GM12878 (cell line): ENCODE measurements at regions not wholly inside any gene's neighbourhood (a gene's known extent, or its start where the extent isn't known, plus 50 kb on each side); places are given as distances from the start of the nearest gene placed in this dataset.

Source experiments
- ATAC-seq: fragments of 200-7000 bp; cut with Tn5 transposase; 3 replicates; pipeline ENCODE4 v1.9.1; 2020; ENCODE audit warnings: mild to moderate bottlenecking, moderate library complexity
- BruUV-seq: library from RNA; stranded (reverse); fragments of 400-500 nt; replicated peaks from 2 replicates; lab custom pipeline; 2021; lab: Mats Ljungman, UMichigan
- CTCF ChIA-PET: fragments of 300-600 bp; sonication (Branson Sonifier 250); formaldehyde crosslinking; extraction: SDS; loops from one replicate; lab custom pipeline; 2021; ENCODE audit warnings: inconsistent platforms; lab: Yijun Ruan, JAX
- POLR2A ChIA-PET: fragments of 350-600 bp; formaldehyde crosslinking; extraction: SDS; loops from one replicate; lab custom pipeline; 2021; ENCODE audit warnings: inconsistent platforms; lab: Charles Lee
- RAD21 ChIA-PET: fragments of 300-600 bp; sonication (Branson Sonifier 250); formaldehyde crosslinking; loops from one replicate; lab custom pipeline; 2023; ENCODE audit warnings: antibody characterized with exemption; ENCODE audit not compliant: unreplicated experiment; lab: Charles Lee
- SMC1A ChIA-PET: fragments of 300-600 bp; sonication (Branson Sonifier 250); formaldehyde crosslinking; loops from one replicate; lab custom pipeline; 2023; ENCODE audit not compliant: unreplicated experiment, uncharacterized antibody; lab: Charles Lee
- DNase-seq: peaks from one replicate; pipeline ENCODE4 v3.0.0-alpha.2; 2011; ENCODE audit warnings: low read depth, low spot score
- FAIRE-seq: peaks from 3 replicates; lab custom pipeline; 2011; peaks lifted over from hg19 to GRCh38; lab: Jason Lieb, UNC
- H2AFZ ChIP-seq: 2 replicates; pipeline ENCODE4 v1.6.0; 2011; ENCODE audit warnings: low read depth, low read length, control low read depth; ENCODE audit not compliant: control insufficient read depth
- H3K27ac ChIP-seq: 2 replicates; pipeline ENCODE4 v1.5.1; 2011; ENCODE audit warnings: control low read depth; ENCODE audit not compliant: control insufficient read depth, insufficient read depth
- H3K27me3 ChIP-seq, 2 experiments: replicated peaks in 1 of 2; 2 replicates each; pipeline versions ENCODE4 v1.6.0 to v1.6.1; 2011; ENCODE audit warnings: low read length in 1 of 2; ENCODE audit not compliant: control insufficient read depth in 2 of 2, insufficient read depth in 2 of 2
- H3K36me3 ChIP-seq, 2 experiments: 2 replicates each; pipeline ENCODE4 v1.5.1; 2011; ENCODE audit warnings: low read length in 1 of 2; ENCODE audit not compliant: control insufficient read depth in 2 of 2, insufficient read depth in 2 of 2
- H3K4me1 ChIP-seq: 2 replicates; pipeline ENCODE4 v1.6.1; 2011; ENCODE audit warnings: mild to moderate bottlenecking, low read length, moderate library complexity, mixed read lengths; ENCODE audit not compliant: control insufficient read depth, insufficient read depth
- H3K4me2 ChIP-seq: 2 replicates; pipeline ENCODE4 v1.6.0; 2011; ENCODE audit warnings: control low read depth; ENCODE audit not compliant: control insufficient read depth, insufficient read depth
- H3K4me3 ChIP-seq: fragments of 200-600 bp; sonication (generic); 2 replicates; pipeline ENCODE4 v1.5.1; 2016
- H3K79me2 ChIP-seq: 2 replicates; pipeline ENCODE4 v1.6.0; 2011; ENCODE audit warnings: low read length; ENCODE audit not compliant: control insufficient read depth, insufficient read depth
- H3K9ac ChIP-seq: 2 replicates; pipeline ENCODE4 v1.8.0; 2011; ENCODE audit warnings: low read length, control low read depth, mixed read lengths; ENCODE audit not compliant: control insufficient read depth, insufficient read depth
- H3K9me3 ChIP-seq: replicated peaks from 3 replicates; pipeline ENCODE4 v1.5.1; 2011; ENCODE audit warnings: mild to moderate bottlenecking, low read length; ENCODE audit not compliant: control insufficient read depth, insufficient read depth
- H4K20me1 ChIP-seq: 2 replicates; pipeline ENCODE4 v1.6.0; 2011; ENCODE audit not compliant: control insufficient read depth, insufficient read depth
- ATF3 ChIP-seq: IDR thresholded peaks from 2 replicates; pipeline ENCODE4 v1.6.1; 2011; ENCODE audit warnings: low read depth, mild to moderate bottlenecking, low read length, moderate library complexity, borderline replicate concordance; ENCODE audit errors: extremely low read depth
- CTCF ChIP-seq, 3 experiments: IDR thresholded peaks in 2 of 3; conservative IDR thresholded peaks in 1 of 3; 2 replicates each; pipeline ENCODE4 v1.5.1; 2011; ENCODE audit warnings: low read depth in 3 of 3, low read length in 3 of 3, mild to moderate bottlenecking in 3 of 3, control low read depth in 2 of 3, moderate library complexity in 2 of 3, inconsistent platforms in 1 of 3, mixed read lengths in 1 of 3; ENCODE audit not compliant: control insufficient read depth in 2 of 3, insufficient read depth in 1 of 3; ENCODE audit errors: extremely low read depth in 1 of 3
- CUX1 ChIP-seq: IDR thresholded peaks from 2 replicates; pipeline ENCODE4 v1.6.1; 2012; ENCODE audit warnings: improper control_type of control experiment, low read depth, low read length; ENCODE audit not compliant: insufficient replicate concordance
- FOS ChIP-seq: IDR thresholded peaks from 3 replicates; pipeline ENCODE4 v1.6.1; 2011; ENCODE audit warnings: borderline replicate concordance; ENCODE audit not compliant: insufficient read length; ENCODE audit errors: extremely low read depth
- FOXK2 ChIP-seq: fragments of 450-650 bp; IDR thresholded peaks from 2 replicates; pipeline ENCODE4 v1.6.1; 2017; ENCODE audit warnings: mild to moderate bottlenecking, moderate library complexity
- MLLT1 ChIP-seq: fragments of 450-650 bp; IDR thresholded peaks from 2 replicates; pipeline ENCODE4 v1.6.1; 2016; ENCODE audit warnings: mild to moderate bottlenecking
- MYB ChIP-seq: fragments of 150-350 bp; IDR thresholded peaks from 2 replicates; pipeline ENCODE4 v1.6.1; 2014; ENCODE audit warnings: mild to moderate bottlenecking, low read depth, low read length, borderline replicate concordance
- SIN3A ChIP-seq: IDR thresholded peaks from 2 replicates; pipeline ENCODE4 v1.6.1; 2012; ENCODE audit warnings: low read depth, low read length, improper control_type of control experiment
- SIX5 ChIP-seq: IDR thresholded peaks from 2 replicates; pipeline ENCODE4 v1.6.1; 2011; ENCODE audit warnings: mild to moderate bottlenecking, low read depth, low read length, moderate library complexity; ENCODE audit not compliant: severe bottlenecking
- SPI1 ChIP-seq: IDR thresholded peaks from 2 replicates; pipeline ENCODE4 v1.6.1; 2011; ENCODE audit warnings: low read depth, mild to moderate bottlenecking, low read length, moderate library complexity, borderline replicate concordance; ENCODE audit not compliant: insufficient read depth
- SREBF2 ChIP-seq: IDR thresholded peaks from 2 replicates; pipeline ENCODE4 v1.6.1; 2012; ENCODE audit warnings: mild to moderate bottlenecking, low read length
- TCF12 ChIP-seq: IDR thresholded peaks from 2 replicates; pipeline ENCODE4 v1.6.1; 2011; ENCODE audit warnings: low read depth, mild to moderate bottlenecking, low read length
- ZNF217 ChIP-seq: fragments of 450-650 bp; IDR thresholded peaks from 2 replicates; pipeline ENCODE4 v1.6.1; 2017; ENCODE audit warnings: antibody characterized with exemption, mild to moderate bottlenecking
- ZNF622 ChIP-seq: fragments of 450-650 bp; IDR thresholded peaks from 2 replicates; pipeline ENCODE4 v1.6.1; 2017; ENCODE audit warnings: mild to moderate bottlenecking, inconsistent platforms
- WGBS: methylation state at CpG from one replicate; pipeline ENCODE4 v1.1.6; 2016; ENCODE audit warnings: low lambda C conversion rate; ENCODE audit not compliant: insufficient replicate concordance, insufficient coverage; ENCODE audit errors: missing lambda C conversion rate; 5-methylcytosine and 5-hydroxymethylcytosine counted together
- in situ Hi-C: fragments of 300-500 bp; cut with MboI; formaldehyde crosslinking; loops from 9 replicates; pipeline ENCODE4 v1.14.3; 2018; ENCODE audit warnings: mixed read lengths
- intact Hi-C: fragments of 100-400 bp; cut with micrococcal nuclease; formaldehyde crosslinking; loops from one replicate; pipeline ENCODE4 v1.14.2; 2022; ENCODE audit not compliant: unreplicated experiment

- H3K4me3 ChIP-seq = no peak overlapping the region
- ChIA-PET CTCF (no interaction called here), RAD21 (no interaction called here), SMC1A (no interaction called here), POLR2A (no interaction called here)
- H3K9me3 ChIP-seq = no peaks in the 10 kb centered on the region
- H3K27ac ChIP-seq = no peak overlapping the region
- intact Hi-C loops = no loop called here
- H3K9ac ChIP-seq = no peak overlapping the region
- ATAC-seq (no peak), FAIRE-seq (no peak), DNase-seq (no peak)
- H3K36me3 ChIP-seq = no peaks in the 10 kb centered on the region
- no peak overlapping the region for H2AFZ ChIP-seq
- H3K4me1 ChIP-seq = no peaks in the 10 kb centered on the region
- no peaks in the 10 kb centered on the region for H3K79me2 ChIP-seq
- 0% methylated on average over 3 of the region's 3 CpGs for WGBS
- no peaks in the 10 kb centered on the region for H3K27me3 ChIP-seq
- BruUV-seq = no TSS peak
- H3K4me2 ChIP-seq = no peak overlapping the region
- H4K20me1 ChIP-seq = no peaks in the 10 kb centered on the region
- in situ Hi-C loops = no loop called here
- TF ChIP-seq SREBF2 = no peak
- TF ChIP-seq CTCF (IDR thresholded peaks at IDR 0.05 in 2 of 3, conservative IDR thresholded peaks at IDR 0.05 in 1 of 3; ENCODE audit: control insufficient read depth in 2 of 3, extremely low read depth in 1 of 3, insufficient read depth in 1 of 3, low read depth in 3 of 3, low read length in 3 of 3) = no peak
- TF ChIP-seq CUX1 = no peak
- TF ChIP-seq ATF3 = no peak
- TF ChIP-seq FOS = no peak
- TF ChIP-seq ZNF622 = no peak
- TF ChIP-seq MLLT1 = no peak
- no peak for TF ChIP-seq TCF12
- TF ChIP-seq ZNF217 = no peak
- no peak for TF ChIP-seq FOXK2
- TF ChIP-seq SIX5 = no peak
- TF ChIP-seq SPI1 = no peak
- TF ChIP-seq SIN3A = no peak
- TF ChIP-seq MYB = no peak
Measured at GRCh38 chr11:92861634-92862033, 107.8 kb upstream of the MTNR1B start.
